NCI-H2227 treated with DMSO at 0.1 percent for 48 hours (cell line): ENCODE measurements at regions not wholly inside any gene's neighbourhood (a gene's known extent, or its start where the extent isn't known, plus 50 kb on each side); places are given as distances from the start of the nearest gene placed in this dataset.
"Not testable (repeated sequence)": the region's sequence is repeated elsewhere in the genome, so short reads cannot be mapped to it uniquely, and the experiment has no call there.

ENCODE experiments used
- DNase-seq: peaks from one replicate; lab custom pipeline; 2025; lab: John Stamatoyannopoulos, UW

DNA sequence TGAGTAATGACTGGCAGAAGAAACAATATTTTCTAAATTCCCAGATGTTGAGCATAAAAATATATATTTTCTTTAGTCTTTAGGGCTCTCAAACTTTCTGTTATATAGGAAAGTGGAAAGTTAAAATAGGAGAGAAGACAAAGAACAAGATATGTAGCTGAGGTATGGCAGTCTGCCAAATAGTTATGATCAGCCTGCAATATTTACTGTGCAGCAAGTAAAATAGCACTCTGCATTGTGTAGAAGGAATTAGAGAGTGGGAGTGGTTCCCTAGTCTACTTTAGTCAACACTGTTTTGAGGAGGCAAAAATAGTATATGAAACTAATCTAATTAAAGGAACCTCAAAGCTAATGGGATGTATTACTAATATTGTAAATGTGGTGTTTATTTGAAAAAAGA lies 978.1 kb upstream of the ALCAM start:
- DNase-seq, result no peak

DNA sequence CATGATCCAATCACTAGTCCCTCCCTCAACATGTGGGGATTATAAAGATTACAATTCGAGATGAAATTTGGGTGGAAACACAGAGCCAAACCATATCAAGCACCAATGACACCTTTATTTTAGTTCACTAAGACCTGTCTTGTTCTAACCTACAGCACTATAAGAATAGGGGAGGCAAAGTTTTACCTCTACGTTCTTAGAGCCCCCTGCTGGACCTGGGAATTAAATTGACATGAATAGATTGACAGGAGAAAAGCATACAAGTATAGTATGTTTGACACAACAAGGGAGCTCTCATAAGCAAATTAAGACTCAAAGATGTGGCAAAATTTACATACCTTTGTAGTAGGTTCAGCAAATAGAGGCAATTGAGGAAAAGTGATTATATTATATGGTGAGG lies 974.4 kb upstream of the ALCAM start:
- DNase-seq, result no peak

DNA sequence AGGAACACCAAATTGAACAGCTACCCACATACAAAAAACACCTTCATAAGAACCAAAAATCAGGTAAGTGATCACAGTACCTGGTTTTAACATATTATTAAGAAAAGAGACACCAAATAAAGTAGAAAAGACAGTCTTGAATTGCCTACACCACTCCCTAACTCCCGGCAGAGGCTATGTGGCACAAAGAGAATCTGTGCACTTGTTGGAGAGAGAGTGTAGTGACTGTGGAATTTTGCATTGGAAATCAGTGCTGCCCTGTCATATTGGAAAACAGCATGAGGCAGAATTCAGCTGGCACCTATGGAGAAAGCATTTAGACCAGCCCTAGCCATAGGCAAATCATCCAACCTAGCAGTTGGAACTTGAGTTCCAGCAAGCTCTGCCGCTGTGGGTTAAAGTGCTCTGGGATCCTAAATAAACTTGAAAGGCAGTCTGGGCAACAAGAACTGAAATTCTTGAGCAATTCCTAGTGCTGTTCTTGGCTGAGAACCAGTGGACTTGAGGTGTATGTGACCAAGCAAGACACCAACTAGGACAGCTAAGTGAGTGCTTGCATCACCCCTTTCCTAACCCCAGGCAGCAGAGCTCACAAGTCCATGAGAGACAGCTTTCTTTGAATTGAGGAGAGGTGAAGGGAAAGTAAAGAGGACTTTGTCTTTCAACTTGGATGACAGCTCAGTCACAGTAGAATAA lies 969.6 kb upstream of the ALCAM start:
- DNase-seq, result no peak

GRCh38 chr3:104397713-104398112 lies 969.0 kb upstream of the ALCAM start:
- DNase-seq, result no peak

DNA sequence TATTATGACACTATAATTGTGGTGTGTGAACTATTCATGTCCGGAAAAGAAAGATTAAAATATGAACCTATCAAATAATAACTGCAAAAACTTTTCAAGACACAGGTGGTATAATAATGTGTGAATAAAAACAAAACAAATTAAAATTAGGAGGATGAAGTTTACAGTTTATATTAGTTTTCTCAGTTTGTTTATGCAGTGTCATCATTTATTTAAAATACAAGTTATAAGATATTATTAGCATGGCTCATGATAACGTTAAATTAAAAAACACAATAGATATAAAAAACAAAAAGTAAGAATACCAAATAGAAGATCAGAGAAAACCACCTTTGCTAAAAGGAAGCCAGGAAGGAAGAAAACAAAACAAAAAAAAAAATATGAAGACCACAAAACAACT lies 963.8 kb upstream of the ALCAM start:
- no peak for DNase-seq

DNA sequence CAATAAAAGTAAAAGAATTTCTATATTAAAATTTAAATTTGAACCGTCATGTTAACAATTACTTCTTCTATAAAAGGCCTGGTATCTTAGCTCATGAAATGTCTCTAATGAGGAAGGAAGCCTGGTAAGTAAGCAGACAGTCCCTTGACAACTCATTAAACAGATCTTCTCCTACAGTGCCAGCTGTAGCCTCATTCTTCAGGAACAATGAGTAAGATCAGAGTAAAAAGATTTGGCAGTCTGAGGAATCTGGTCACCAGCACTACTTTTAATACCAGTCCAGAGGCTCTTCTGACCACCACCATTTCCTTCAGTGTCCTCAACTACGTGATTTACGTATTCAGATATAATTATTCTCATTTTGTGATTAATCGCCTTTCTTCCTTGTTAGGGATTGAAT lies 955.0 kb upstream of the ALCAM start:
- DNase-seq, result no peak

DNA sequence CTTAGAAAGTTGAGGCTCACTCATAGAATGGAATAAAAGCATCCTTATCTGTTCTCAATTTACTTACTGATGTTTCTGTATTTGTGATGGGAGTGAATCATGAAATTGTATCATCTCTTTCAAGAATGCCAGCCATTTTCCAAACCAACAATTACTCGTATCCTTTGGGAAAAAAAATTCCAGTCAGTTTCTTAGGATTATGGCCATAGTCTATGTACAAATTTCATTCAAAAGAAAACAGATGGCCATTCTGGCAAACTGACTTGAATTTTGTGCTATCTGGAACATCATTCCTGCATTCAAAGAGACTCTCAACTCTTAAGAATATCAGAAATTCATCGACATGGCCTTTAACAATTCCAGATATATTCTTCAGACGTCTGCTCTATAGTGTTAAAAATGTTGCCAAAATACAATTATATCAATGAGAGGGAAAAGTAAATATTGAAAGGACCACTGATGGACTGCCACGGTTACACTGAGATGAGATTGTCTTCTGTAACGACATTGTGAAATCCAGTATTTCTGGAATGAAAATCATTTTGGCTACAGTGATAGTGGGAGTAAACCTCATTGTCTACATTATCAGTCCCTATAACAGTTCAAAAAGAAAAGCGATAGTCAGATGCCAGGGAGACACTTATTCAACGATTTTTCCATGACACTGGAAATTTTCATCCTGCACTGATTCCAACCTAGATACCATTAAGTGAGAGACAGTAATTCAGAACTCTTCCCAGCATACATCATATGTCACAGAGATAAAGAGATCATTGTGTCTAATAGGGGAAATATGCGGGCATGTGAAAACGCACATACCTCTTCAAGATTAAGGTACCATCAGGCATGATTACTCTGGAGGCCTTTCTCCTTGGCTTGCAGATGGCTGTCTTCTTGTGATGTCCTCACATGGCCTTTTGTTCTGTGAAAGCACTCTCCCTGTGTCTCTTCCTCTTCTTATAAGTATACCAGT lies 953.8 kb upstream of the ALCAM start:
- DNase-seq, result no peak

DNA sequence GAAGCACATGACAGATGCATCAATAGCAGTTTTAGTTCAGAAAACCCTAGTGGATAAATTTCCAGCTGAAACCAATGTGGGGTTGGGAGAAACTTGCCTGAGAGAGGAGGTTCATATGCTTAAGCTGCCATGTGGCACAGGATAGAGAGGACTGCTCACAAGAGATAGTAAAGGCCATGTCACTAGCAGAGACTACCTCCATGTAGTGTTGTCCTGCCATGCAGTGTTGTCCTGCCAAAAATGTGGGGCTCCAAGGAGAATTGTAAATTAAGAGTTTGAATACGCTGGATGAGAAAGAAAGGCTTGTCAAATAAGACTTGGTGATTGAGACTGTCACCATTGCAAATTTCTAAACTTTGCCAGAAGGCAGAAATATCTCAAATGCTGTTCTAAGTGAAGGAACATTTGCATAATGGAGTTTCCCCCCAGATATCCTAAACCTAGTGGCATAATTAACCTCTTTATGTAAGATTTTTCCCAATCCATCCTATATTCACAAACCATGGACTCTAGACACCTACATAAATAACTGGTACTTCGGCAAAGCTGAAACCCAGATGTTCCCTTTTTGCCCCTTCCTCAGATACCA lies 938.3 kb upstream of the ALCAM start:
- DNase-seq, result no peak

- DNase-seq, result no peak
Measured at GRCh38 chr3:104429727-104430126, 937.0 kb upstream of the ALCAM start.

GRCh38 chr3:104436506-104436905 lies 930.2 kb upstream of the ALCAM start:
- DNase-seq, result no peak

DNA sequence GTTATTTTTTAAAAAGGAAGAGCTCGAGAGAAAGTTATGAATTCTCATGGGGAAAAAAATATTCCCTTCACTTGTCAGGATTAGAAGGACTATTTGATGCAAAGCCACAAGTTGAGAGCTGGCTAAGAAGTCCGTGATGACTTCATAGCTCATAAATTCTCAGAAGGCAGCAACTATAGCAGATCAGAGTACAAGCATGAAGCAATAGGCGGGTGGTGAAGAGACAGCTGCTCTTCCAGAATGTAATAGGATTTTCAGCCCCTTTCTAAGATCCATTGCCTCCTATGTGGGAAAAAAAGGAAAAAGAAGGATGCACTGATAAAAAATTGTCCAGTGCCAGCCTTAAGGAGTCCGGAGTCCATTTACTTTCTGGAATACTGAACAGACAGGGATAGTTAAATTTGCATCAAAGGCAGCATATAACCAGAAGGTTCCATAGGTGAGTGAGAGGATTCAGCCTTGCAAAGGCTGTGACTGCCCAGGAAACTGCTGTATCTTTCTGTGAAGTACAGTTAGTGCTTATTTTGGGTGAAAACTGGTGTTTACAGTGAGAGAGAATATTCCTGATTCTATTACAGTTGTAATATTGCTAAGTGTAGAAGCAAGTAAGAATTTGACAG lies 929.5 kb upstream of the ALCAM start:
- no peak for DNase-seq

GRCh38 chr3:104437891-104438290 lies 928.8 kb upstream of the ALCAM start:
- DNase-seq, result no peak

- no peak for DNase-seq
Measured at GRCh38 chr3:104438706-104439105, 928.0 kb upstream of the ALCAM start.

DNA sequence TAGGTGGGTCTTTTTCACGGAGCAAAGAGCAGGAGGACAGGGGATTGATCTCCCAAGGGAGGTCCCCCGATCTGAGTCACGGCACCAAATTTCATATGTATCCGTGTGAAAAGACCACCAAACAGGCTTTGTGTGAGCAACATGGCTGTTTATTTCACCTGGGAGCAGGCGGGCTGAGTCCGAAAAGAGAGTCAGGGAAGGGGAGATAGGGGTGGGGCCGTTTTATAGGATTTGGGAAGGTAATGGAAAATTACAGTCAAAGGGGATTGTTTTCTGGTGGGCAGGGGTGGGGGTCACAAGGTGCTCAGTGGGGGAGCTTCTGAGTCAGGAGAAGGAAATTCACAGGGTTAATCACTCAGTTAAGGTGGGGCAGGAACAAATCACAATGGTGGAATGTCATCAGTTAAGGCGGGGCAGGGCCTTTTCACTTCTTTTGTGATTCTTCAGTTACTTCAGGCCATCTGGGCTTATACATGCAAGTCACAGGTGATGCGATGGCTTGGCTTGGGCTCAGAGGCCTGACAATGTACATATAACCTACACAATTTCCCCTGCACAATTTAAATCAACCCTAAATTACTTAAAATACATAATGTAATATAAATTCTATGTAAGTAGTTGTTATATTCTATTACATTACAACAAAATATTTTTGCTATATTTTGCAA lies 921.3 kb upstream of the ALCAM start:
- not testable (repeated sequence) for DNase-seq

DNA sequence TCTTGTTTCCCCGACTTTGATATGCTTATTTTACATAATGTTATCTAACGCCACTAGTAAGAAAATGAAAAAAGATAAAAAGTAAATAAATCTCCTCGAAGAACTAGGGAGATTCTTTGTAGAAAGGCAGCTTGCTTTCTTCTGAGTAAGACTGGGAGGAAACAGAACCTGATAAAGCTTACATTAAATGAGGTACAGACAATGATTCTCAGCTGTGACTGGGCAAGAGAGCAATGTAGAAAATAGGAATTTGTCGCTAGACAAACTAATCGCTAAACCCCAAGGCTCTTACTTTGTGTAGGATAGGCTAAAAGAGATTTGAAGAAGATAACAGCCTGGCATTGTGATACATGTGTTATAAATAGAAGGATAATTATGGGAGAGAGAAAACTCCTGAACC lies 919.0 kb upstream of the ALCAM start:
- DNase-seq, result no peak

DNA sequence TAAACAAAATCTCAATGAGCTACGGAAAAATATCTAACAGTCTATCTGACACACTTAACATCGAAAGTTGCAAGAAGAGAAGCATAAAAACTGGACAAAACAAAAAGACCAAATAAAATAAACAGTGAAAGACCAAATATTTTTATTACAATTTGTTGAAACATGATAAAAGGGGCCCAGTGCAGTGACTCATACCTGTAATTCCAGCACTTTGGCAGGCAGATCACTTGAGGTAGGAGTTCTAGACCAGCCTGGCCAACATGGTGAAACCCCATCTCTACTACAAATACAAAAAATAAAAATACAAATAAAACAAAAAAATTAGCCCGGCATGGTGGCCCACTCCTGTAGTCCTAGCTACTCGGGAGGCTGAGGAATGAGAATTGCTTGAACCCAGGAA lies 914.0 kb upstream of the ALCAM start:
- no peak for DNase-seq

DNA sequence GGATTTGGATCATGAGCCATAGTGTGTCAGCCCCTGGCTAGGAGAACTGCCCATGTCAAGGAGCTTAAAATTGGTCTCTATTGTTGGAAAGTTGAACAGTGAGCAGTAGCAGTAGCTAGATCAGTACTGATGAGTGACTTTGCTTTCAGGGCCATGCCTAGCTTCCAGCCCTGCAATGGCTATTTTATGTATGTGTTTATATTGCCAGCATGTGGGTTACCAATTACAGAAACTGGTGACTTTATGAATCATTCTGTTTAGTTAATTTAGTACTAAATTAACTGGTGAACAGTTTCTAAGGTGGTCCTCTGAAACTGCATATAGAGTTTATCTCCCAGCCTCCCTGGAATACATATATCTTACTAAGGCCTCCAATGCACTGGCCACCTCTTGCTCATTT lies 908.1 kb upstream of the ALCAM start:
- DNase-seq, result no peak

GRCh38 chr3:104460477-104461406 lies 906.0 kb upstream of the ALCAM start:
- DNase-seq, result no peak

DNA sequence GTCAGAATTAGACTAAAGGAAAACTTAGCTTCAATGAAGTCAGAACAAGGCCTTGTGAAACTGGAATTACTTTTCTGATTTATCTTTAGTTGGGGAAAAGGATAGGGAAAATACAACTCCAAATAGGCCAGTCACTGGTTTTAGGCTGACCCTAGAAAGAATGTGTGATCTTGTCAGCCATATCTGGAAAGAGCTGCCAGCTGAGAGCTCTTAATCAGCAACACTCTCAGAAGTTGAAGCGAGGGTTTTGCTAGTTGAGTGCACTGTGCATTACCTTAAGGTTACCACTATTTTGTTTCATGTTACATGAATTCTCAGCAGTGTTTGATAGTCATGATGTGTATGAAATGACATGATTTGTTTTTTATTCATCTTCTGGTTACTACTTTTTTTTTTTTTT lies 905.3 kb upstream of the ALCAM start:
- no peak for DNase-seq

DNA sequence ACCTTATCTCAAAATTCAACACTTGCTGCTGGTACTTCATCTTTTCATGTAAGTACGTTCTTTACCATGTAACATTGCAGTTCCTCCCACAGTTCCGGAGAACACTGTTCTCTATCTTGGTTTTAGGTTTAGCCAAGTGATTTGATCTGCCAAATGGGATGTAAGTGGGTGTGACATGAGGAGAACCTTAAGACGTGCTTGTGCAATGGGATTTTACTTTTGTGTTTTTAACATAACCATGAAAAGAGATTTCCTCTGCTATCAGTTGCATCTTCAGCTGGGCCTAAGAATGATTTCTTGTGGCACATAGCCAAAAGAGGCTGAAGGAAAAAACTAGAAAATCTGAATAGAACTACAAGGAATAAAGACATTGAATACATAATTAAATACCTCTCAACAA lies 894.5 kb upstream of the ALCAM start:
- no peak for DNase-seq

GRCh38 chr3:104474011-104474410 lies 892.7 kb upstream of the ALCAM start:
- DNase-seq, result no peak
